Activated CD8-positive, alpha-beta T cell treated with anti-CD3 and anti-CD28 coated beads, Interleukin-2, amount 10 ng/mL, durations not matched to agents 7 days and 5 days (primary cell): ENCODE measurements at regions not wholly inside any gene's neighbourhood (a gene's known extent, or its start where the extent isn't known, plus 50 kb on each side); places are given as distances from the start of the nearest gene placed in this dataset.

Source experiments
- ATAC-seq: fragments of 150-1000 bp; cut with Tn5 transposase; one replicate; pipeline ENCODE4 v1.10.0; 2021; ENCODE audit warnings: moderate library complexity
- CTCF ChIA-PET: fragments of 350-600 bp; sonication (Branson Sonifier 250); formaldehyde crosslinking; loops from one replicate; lab custom pipeline; 2021; ENCODE audit warnings: antibody characterized with exemption; lab: Charles Lee
- POLR2A ChIA-PET: fragments of 350-600 bp; sonication (Branson Sonifier 250); formaldehyde crosslinking; loops from one replicate; lab custom pipeline; 2021; ENCODE audit warnings: antibody characterized with exemption; lab: Charles Lee
- DNase-seq: peaks from one replicate; pipeline ENCODE4 v3.0.0-alpha.2; 2020
- H3K27ac Mint-ChIP-seq: one replicate; pipeline ENCODE4 v1.8.0; 2021; ENCODE audit warnings: mild to moderate bottlenecking, mixed read lengths
- H3K27me3 Mint-ChIP-seq: one replicate; pipeline ENCODE4 v1.8.0; 2021; ENCODE audit warnings: low read depth, mixed read lengths
- H3K36me3 Mint-ChIP-seq: one replicate; pipeline ENCODE4 v1.8.0; 2021; ENCODE audit warnings: low read depth, mixed read lengths
- H3K4me1 Mint-ChIP-seq: one replicate; pipeline ENCODE4 v1.8.0; 2021; ENCODE audit warnings: low read depth, mixed read lengths
- H3K4me3 Mint-ChIP-seq: one replicate; pipeline ENCODE4 v1.8.0; 2021; ENCODE audit warnings: mild to moderate bottlenecking, mixed read lengths
- H3K9me3 Mint-ChIP-seq: one replicate; pipeline ENCODE4 v1.8.0; 2022; ENCODE audit warnings: mixed read lengths; ENCODE audit not compliant: insufficient read depth

DNA sequence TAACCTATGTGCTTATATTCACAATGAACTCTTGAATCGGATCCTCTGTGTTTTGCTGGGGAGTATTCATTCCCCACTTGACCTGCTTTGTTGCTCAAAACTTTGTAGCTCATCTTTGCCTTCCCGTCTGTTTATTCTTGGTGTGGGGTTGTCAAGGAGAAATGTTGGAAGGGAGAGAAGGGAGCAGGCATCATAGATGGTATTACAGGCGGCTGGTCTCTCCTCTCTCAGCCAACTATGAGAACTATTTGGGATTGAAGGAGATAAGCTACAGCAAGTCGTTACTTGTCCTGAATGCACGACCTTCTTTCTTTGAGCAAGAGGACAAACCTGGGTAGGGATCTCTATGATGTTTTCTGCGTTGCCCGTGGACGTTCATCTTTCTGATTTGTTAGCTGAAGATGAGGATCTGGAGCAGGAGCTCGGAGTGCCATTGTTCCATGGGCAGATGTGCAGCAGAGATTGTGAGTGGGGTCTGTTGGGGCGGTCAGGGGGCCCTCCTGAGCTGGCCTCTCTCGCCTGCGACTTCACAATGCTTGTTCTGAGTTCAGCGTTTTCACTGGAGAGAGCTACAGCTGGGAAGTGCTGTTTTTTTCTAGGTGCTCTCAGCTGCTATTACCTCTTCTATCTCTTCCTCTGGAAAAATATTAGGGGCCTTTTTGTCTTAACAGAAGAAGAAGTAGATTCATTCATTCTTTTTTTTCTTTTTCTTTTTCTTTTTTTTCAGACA is 126.9 kb upstream of the KLF6 start:
- POLR2A ChIA-PET = interaction anchor here (0.7 kb wide), 1 partner anchor 13 kb away, joined by 3 read pairs; no protein-coding TSS in a partner anchor
- peaks cover 3% of the 10 kb centered on the region for H3K4me1 Mint-ChIP-seq
- no peaks in the 10 kb centered on the region for H3K27me3 Mint-ChIP-seq
- peaks cover 5% of the 10 kb centered on the region for H3K9me3 Mint-ChIP-seq
- H3K36me3 Mint-ChIP-seq = no peaks in the 10 kb centered on the region
- H3K27ac Mint-ChIP-seq = no peak overlapping the region
- H3K4me3 Mint-ChIP-seq = no peak overlapping the region
- CTCF ChIA-PET = no interaction called here
- ATAC-seq (no peak), DNase-seq (no peak)

DNA sequence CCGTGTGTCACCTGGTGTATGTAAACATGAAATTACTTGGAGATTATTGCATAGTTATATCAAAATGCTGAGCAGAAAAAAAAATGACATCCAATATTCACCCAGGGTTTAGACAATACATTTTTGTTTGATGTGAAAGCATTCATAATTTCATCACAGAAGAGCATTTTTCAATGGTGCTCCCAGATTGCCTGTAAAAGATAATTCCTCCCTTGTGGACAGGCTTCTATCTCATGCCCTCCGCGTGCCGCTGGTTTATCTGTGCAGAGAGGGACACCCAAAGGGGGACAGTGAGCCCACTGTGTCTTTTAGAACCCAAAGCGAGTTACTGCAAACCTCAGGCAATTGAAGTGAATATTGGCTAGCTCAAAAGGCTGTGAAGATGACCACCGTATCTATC is 126.2 kb upstream of the KLF6 start:
- ChIA-PET POLR2A (interaction anchor here (0.7 to 1.0 kb wide), 2 partner anchors 12 to 126 kb away, joined by 3 read pairs; partner anchors contain the start of gene KLF6), CTCF (no interaction called here)
- no peak overlapping the region for H3K27ac Mint-ChIP-seq
- H3K4me1 Mint-ChIP-seq = peaks cover 3% of the 10 kb centered on the region
- no peak overlapping the region for H3K4me3 Mint-ChIP-seq
- ATAC-seq (no peak), DNase-seq (no peak)
- H3K9me3 Mint-ChIP-seq = peaks cover 5% of the 10 kb centered on the region
- H3K27me3 Mint-ChIP-seq = no peaks in the 10 kb centered on the region
- H3K36me3 Mint-ChIP-seq = no peaks in the 10 kb centered on the region

DNA sequence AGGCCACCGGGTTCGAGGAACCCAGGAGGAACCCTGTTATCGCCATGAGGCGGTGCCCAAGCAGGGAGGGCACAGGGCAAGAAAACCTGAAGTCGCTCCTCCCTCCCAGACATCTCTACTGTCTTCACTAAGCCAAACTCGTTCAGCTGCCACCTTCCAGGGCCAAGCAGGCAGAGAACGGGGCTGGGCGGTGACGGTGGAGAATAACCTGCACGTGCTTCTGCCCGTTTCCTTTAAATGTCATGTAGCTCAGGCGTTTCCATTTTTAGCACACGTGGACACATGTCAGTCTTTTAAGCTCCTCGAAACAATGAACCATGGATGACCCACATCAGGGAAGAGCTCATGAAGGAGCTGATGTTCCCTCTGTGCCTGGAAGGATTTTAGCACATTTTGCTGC is 124.3 kb upstream of the KLF6 start:
- H3K4me1 Mint-ChIP-seq = no peaks in the 10 kb centered on the region
- DNase-seq (no peak), ATAC-seq (no peak)
- H3K4me3 Mint-ChIP-seq = no peak overlapping the region
- no peaks in the 10 kb centered on the region for H3K36me3 Mint-ChIP-seq
- no peak overlapping the region for H3K27ac Mint-ChIP-seq
- H3K27me3 Mint-ChIP-seq = no peaks in the 10 kb centered on the region
- POLR2A ChIA-PET = no interaction called here
- peaks cover 14% of the 10 kb centered on the region for H3K9me3 Mint-ChIP-seq
- CTCF ChIA-PET = no interaction called here

DNA sequence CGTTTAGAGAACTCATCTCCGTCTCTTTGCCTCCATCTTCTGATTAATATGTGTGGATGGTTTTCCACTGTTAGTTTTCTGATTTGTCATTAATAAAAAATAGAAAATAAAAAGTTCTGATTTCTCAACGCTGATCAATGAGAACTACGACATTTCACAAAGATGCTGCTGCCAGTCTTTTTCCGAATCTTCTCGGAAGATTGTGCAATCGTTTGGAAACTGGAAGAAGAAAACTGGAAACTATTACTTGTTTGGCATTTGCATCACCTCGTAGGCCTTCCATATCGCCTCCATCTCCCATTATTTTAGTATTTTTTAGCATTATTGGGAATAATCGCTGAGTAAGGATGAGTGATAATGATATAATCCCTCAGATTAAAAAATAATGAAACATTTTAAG is 123.2 kb upstream of the KLF6 start:
- no peak for DNase-seq
- Mint-ChIP-seq H3K27ac (no peak overlapping the region), H3K9me3 (peaks cover 13% of the 10 kb centered on the region), H3K27me3 (no peaks in the 10 kb centered on the region), H3K4me1 (no peaks in the 10 kb centered on the region), H3K36me3 (no peaks in the 10 kb centered on the region), H3K4me3 (no peak overlapping the region)
- POLR2A ChIA-PET = interaction anchor here (1.8 kb wide), 1 partner anchor 123 kb away, joined by 6 read pairs; the partner anchor contains the start of gene KLF6
- no peak for ATAC-seq
- CTCF ChIA-PET = no interaction called here

DNA sequence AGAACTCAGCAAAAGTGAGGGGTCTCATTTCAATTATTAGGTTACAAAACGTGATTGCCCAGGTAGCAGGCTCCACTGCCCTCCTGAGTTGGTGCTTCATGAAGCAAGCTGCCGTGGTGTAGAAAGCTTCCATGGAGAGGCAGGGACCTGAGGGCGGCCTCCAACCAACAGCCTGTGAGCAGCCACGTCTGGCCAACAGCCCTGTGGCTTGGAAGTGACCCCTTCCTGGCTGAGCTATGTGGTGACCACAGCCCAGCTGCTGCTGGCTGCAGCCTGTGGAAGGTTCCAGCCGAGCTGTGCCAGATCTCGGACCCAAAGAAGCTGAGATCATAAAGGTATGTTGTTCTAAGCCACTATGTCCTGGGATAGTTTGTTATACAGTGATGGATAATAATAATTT is 122.5 kb upstream of the KLF6 start:
- CTCF ChIA-PET = interaction anchor here (1.0 kb wide), 1 partner anchor 116 kb away, joined by 3 read pairs; no protein-coding TSS in a partner anchor
- no peak overlapping the region for H3K4me3 Mint-ChIP-seq
- no peak for ATAC-seq

DNA sequence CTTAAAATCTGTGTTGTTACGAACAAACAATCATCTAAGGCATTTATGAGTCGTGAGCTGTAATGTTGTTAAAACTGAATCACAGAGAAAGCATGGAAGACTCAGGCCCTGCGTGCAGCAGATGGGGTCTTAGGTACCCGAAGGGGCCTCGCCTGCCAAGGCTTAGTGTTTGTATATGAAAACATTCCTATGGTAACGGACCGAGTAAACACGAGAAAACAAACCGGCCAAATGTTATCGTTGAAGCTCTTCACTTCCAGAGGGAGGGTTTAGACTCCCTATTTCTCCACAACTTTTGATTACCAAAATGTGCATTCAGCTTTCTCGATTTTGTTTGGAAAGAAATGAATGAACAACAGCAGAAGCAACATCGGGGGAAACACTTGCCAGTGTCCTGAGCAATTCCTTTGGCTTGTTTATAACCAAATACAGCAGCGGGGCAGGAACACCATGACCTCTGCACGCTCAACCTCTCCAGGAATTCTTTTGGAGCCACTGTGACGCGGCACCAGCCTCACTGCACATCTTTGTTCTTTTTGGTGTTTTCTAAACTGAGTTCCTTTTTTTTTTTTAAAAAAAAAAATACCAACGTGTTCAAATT is 121.6 kb upstream of the KLF6 start:
- ChIA-PET CTCF (interaction anchor here (0.6 to 1.0 kb wide), 2 partner anchors 21 to 117 kb away, joined by 3 read pairs; no protein-coding TSS in a partner anchor), POLR2A (interaction anchor here (0.6 to 1.8 kb wide), 2 partner anchors 121 to 143 kb away, joined by 3 to 6 read pairs; partner anchors contain the start of gene KLF6)
- peaks cover 9% of the 10 kb centered on the region for H3K9me3 Mint-ChIP-seq
- H3K4me1 Mint-ChIP-seq = peaks cover 15% of the 10 kb centered on the region
- ATAC-seq (no peak), DNase-seq (no peak)
- H3K4me3 Mint-ChIP-seq = no peak overlapping the region
- H3K27me3 Mint-ChIP-seq = no peaks in the 10 kb centered on the region
- H3K36me3 Mint-ChIP-seq = no peaks in the 10 kb centered on the region
- H3K27ac Mint-ChIP-seq = no peak overlapping the region

More for the DNA sequence above, 122.5 kb upstream of the KLF6 start:
- no peaks in the 10 kb centered on the region for H3K36me3 Mint-ChIP-seq
- H3K4me1 Mint-ChIP-seq = peaks cover 6% of the 10 kb centered on the region
- H3K27me3 Mint-ChIP-seq = no peaks in the 10 kb centered on the region
- peaks cover 9% of the 10 kb centered on the region for H3K9me3 Mint-ChIP-seq
- no peak for DNase-seq
- no peak overlapping the region for H3K27ac Mint-ChIP-seq
- POLR2A ChIA-PET = interaction anchor here (0.6 to 1.8 kb wide), 2 partner anchors 122 to 144 kb away, joined by 3 to 6 read pairs; partner anchors contain the start of gene KLF6

DNA sequence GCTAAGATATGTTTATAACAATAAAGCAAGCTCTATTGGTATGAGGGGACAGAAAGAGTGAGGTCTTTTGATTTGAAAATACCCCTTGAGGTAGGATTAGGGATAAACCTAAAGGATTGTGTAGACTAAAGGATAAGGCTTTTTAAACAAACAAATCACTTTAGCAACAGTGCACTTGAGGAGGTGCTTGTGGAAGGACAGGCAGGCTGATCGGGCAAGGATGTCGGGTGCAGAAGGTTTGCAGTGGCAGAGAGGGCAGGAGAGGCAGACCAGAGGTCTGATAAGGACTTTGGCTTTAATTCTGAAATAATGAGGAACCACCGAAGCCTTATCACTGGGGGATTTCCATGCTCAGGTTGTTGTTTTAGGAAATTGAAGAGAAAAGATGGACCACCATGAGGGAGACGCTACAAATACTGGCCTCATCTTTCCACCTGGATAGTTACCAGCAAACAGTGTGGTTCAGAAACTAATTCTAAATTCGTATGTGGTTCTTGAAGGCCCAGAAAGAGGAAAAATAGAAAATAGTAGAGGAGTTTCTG is 119.5 kb upstream of the KLF6 start:
- Mint-ChIP-seq H3K4me3 (no peak overlapping the region), H3K27ac (no peak overlapping the region), H3K9me3 (peaks cover 9% of the 10 kb centered on the region), H3K27me3 (no peaks in the 10 kb centered on the region), H3K36me3 (no peaks in the 10 kb centered on the region), H3K4me1 (peaks cover 22% of the 10 kb centered on the region)
- DNase-seq = no peak
- ATAC-seq = no peak
- CTCF ChIA-PET = no interaction called here
- POLR2A ChIA-PET = no interaction called here

DNA sequence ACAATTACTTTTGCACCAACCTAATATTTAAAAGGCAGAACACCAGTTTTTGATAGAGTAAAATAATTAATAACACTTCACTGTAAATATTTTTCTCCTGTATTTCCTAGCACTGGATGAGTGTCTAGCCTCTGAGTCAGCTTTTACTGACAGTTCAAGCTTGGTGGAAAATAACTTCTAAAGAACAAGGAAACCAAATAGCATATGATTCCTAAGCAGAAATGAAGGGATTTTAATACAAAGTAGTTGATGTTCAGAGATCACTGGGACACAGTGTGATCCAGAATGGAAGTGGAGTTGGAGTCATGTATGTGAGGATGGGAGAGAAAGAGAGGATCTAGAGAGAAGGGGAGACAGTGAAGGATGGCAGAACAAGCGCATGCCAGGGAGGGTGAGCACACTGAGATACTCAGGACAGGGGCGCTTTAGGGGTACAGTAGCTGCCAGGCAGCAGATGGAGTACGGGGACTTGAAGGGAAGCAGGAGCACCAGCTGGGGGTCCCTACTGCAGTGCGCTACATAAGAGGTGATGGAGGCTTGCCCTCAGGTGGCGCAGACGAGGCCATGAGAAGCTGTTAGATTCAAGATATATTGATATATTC is 117.9 kb upstream of the KLF6 start:
- CTCF ChIA-PET = no interaction called here
- H3K27me3 Mint-ChIP-seq = no peaks in the 10 kb centered on the region
- no peak for ATAC-seq
- POLR2A ChIA-PET = interaction anchor here (0.6 to 3.0 kb wide), 3 partner anchors 19 to 118 kb away, joined by 3 to 16 read pairs (median 5); partner anchors contain the start of gene KLF6
- H3K4me1 Mint-ChIP-seq = peaks cover 22% of the 10 kb centered on the region
- DNase-seq = no peak
- no peaks in the 10 kb centered on the region for H3K36me3 Mint-ChIP-seq
- H3K9me3 Mint-ChIP-seq = peaks cover 9% of the 10 kb centered on the region
- no peak overlapping the region for H3K4me3 Mint-ChIP-seq
- no peak overlapping the region for H3K27ac Mint-ChIP-seq

DNA sequence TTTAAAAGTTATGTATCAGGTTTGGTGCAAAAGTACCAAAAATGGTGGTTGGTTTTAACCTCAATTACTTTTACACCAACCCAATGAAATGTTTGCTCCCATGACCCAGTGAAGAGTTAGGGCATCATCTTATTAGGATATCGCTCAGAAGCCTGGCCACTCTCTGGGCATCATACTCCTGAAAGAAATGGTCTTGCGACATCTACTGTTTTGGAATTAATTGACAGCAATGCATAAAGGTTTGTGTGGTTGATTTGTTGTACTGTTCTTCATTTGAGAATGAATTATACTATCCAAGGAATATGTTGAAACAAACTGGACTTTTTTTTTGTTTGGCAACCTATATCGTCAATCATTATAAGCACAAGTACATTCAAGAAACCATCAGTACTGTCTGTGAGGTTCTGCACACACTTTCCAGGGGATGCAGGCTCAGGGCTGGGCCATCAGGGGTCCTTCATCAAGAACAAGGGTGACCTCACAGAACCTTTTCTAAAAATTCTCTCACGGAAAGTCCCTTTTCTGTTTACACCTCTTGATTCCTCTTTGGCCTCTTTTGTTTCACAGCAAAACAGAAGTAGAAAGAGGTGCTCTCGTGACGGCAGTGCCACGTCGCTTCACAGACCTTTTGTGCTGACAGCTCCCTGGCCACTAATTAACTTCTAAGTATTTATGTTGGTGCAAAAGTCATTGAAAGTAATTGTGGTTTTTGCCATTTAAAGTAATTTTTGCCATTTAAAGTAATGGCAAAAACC is 117.2 kb upstream of the KLF6 start:
- peaks cover 22% of the 10 kb centered on the region for H3K4me1 Mint-ChIP-seq
- H3K27ac Mint-ChIP-seq = peak overlapping the region; percentile 57
- ATAC-seq = peak; percentile 56
- no peaks in the 10 kb centered on the region for H3K27me3 Mint-ChIP-seq
- ChIA-PET CTCF (interaction anchor here (0.6 kb wide), 1 partner anchor 12 kb away, joined by 3 read pairs; no protein-coding TSS in a partner anchor), POLR2A (interaction anchor here (3.0 kb wide), 1 partner anchor 117 kb away, joined by 16 read pairs; the partner anchor contains the start of gene KLF6)
- peaks cover 9% of the 10 kb centered on the region for H3K9me3 Mint-ChIP-seq
- no peaks in the 10 kb centered on the region for H3K36me3 Mint-ChIP-seq
- no peak overlapping the region for H3K4me3 Mint-ChIP-seq
- DNase-seq = no peak

DNA sequence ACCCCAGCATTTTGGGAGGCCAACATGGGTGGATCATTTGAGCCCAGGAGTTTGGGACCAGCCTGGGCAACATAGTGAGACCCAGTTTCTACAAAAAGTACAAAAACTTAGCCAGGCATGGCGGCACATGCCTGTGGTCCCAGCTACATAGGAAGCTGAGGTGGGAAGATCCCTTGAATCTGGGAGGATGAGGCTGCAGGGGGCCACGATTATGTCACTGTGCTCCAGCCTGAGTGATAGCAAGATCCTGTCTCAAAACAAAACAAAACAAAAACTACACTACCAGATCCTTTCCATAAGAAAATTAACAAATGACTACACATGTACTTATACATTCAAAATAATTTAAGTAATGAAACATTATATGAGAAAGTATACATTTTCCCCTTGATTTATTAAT is 116.4 kb upstream of the KLF6 start:
- Mint-ChIP-seq H3K4me1 (peaks cover 22% of the 10 kb centered on the region), H3K36me3 (no peaks in the 10 kb centered on the region), H3K27me3 (no peaks in the 10 kb centered on the region), H3K27ac (no peak overlapping the region), H3K4me3 (no peak overlapping the region), H3K9me3 (peaks cover 9% of the 10 kb centered on the region)
- no peak for ATAC-seq
- no peak for DNase-seq
- ChIA-PET CTCF (interaction anchor here (0.6 kb wide), 1 partner anchor 11 kb away, joined by 3 read pairs; no protein-coding TSS in a partner anchor), POLR2A (interaction anchor here (3.0 kb wide), 1 partner anchor 116 kb away, joined by 16 read pairs; the partner anchor contains the start of gene KLF6)

DNA sequence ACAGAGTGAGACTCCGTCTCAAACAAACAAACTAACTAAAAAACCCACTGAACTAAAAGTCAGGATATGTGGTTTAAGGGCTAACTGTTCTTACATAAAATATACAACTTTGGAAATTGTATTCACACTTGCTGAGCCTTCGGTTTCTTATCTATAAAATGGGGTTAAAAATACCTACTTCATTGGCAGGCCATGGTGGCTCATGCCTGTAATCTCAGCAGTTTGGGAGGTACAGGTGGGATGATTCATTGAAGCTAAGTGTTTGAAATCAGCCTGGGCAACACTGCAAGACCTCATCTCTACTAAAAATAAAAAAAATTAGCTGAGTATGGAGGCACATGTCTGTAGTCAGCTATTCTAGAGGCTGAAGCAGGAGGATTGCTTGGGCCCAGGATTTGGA is 115.4 kb upstream of the KLF6 start:
- ATAC-seq = no peak
- H3K27me3 Mint-ChIP-seq = no peaks in the 10 kb centered on the region
- H3K36me3 Mint-ChIP-seq = no peaks in the 10 kb centered on the region
- ChIA-PET POLR2A (interaction anchor here (3.0 kb wide), 1 partner anchor 115 kb away, joined by 16 read pairs; the partner anchor contains the start of gene KLF6), CTCF (no interaction called here)
- peaks cover 23% of the 10 kb centered on the region for H3K4me1 Mint-ChIP-seq
- DNase-seq = no peak
- H3K27ac Mint-ChIP-seq = no peak overlapping the region
- H3K4me3 Mint-ChIP-seq = no peak overlapping the region
- no peaks in the 10 kb centered on the region for H3K9me3 Mint-ChIP-seq
